ENCODE measurements at regions not wholly inside any gene's neighbourhood (a gene's known extent, or its start where the extent isn't known, plus 50 kb on each side); places are given as distances from the start of the nearest gene placed in this dataset.

GRCh38 chr20:39903806-39904465, 785.1 kb downstream of the MAFB start:
- no peak for TF ChIP-seq CTCF (IDR thresholded peaks at IDR 0.05)
- no peak overlapping the region for H3K27ac Mint-ChIP-seq
- H3K4me1 Mint-ChIP-seq (ENCODE audit: low read depth): no peaks in the 10 kb centered on the region
- ATAC-seq: no peak
- no peaks in the 10 kb centered on the region for H3K36me3 Mint-ChIP-seq (ENCODE audit: low read depth)
- ChIA-PET CTCF (no interaction called here), POLR2A (no interaction called here)
- H3K27me3 Mint-ChIP-seq: peaks cover 6% of the 10 kb centered on the region
- intact Hi-C loops (cut with micrococcal nuclease): no loop called here
- H3K4me3 Mint-ChIP-seq: no peak overlapping the region
- no peak for DNase-seq
- H3K9me3 Mint-ChIP-seq: no peaks in the 10 kb centered on the region

DNA sequence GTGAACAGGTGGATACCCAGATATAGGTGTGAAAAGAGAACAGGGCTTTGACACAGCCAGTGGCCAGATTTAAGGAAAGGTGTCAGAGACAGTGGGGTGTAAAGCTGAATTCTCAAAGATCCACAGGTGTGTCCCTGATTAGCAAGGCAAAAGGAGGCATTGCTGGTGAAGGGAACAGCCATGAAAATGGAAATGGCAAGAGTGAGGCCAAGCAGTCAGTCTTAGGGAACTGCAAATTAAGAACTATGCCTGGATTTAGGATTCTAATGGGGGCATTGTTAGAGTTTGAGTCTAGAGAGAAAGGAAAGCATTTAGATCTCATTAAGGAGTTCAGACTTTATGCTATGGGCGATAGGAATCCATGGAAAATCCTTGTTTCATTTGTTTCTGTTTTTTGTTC, 789.2 kb downstream of the MAFB start:
- Mint-ChIP-seq H3K4me3 (no peak overlapping the region), H3K27me3 (peaks cover 2% of the 10 kb centered on the region), H3K9me3 (no peaks in the 10 kb centered on the region), H3K4me1 (ENCODE audit: low read depth) (no peaks in the 10 kb centered on the region), H3K27ac (no peak overlapping the region), H3K36me3 (ENCODE audit: low read depth) (no peaks in the 10 kb centered on the region)
- TF ChIP-seq CTCF (IDR thresholded peaks at IDR 0.05): no peak
- intact Hi-C loops (cut with micrococcal nuclease): no loop called here
- no peak for DNase-seq
- ChIA-PET CTCF (no interaction called here), POLR2A (no interaction called here)
- no peak for ATAC-seq

DNA sequence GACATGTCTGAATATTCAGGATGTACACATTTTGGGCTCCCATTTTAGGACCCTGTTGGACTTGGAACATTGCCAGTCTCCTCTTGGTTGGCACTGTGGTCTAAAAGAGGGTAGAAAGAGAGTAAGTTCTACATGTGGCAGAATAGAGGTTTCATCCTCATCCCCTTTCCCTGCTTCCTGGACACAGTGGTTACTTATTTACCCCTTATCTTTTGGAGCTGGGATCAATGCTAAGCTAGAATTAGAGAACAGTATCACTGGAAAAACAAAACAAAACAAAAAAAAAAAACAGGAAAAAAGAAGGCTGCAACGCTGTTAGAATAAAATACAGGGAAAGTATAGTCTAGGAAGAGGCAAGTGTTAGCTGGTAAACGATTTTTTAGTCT, 790.6 kb downstream of the MAFB start:
- CTCF ChIA-PET: no interaction called here
- intact Hi-C loops (cut with micrococcal nuclease): no loop called here
- no peaks in the 10 kb centered on the region for H3K36me3 Mint-ChIP-seq (ENCODE audit: low read depth)
- H3K9me3 Mint-ChIP-seq: no peaks in the 10 kb centered on the region
- no peaks in the 10 kb centered on the region for H3K4me1 Mint-ChIP-seq (ENCODE audit: low read depth)
- H3K27me3 Mint-ChIP-seq: peaks cover 2% of the 10 kb centered on the region
- POLR2A ChIA-PET: no interaction called here
- ATAC-seq: no peak
- no peak for DNase-seq
- no peak for TF ChIP-seq CTCF (IDR thresholded peaks at IDR 0.05)
- H3K4me3 Mint-ChIP-seq: no peak overlapping the region
- H3K27ac Mint-ChIP-seq: no peak overlapping the region

- ATAC-seq: no peak
- H3K4me3 Mint-ChIP-seq: no peak overlapping the region
- DNase-seq: no peak
- H3K27ac Mint-ChIP-seq: no peak overlapping the region
- POLR2A ChIA-PET: no interaction called here
- H3K27me3 Mint-ChIP-seq: peaks cover 2% of the 10 kb centered on the region
- intact Hi-C loops (cut with micrococcal nuclease): no loop called here
- CTCF ChIA-PET: no interaction called here
- no peak for TF ChIP-seq CTCF (IDR thresholded peaks at IDR 0.05)
- H3K9me3 Mint-ChIP-seq: no peaks in the 10 kb centered on the region
- H3K4me1 Mint-ChIP-seq (ENCODE audit: low read depth): no peaks in the 10 kb centered on the region
- H3K36me3 Mint-ChIP-seq (ENCODE audit: low read depth): no peaks in the 10 kb centered on the region
Observed at GRCh38 chr20:39897781-39898466, 791.1 kb downstream of the MAFB start.

DNA sequence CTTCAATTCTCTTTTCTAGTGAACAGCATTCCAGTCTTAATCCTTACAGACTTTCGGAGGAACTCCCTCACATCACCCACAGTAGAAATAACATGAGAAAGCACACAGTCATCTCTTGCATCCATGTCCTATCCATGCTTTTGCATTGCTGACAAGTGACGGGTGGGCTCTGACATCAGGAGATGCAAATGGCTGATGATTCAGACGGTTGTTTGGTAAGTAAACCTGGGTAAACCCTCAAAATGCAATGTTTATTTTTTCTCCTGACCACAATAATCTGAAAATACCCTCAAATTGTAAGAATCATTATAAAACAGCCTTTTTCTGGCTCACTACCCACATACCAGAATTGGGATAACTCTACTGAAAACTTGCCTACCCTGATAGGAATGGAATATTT, 792.0 kb downstream of the MAFB start:
- ATAC-seq: no peak
- H3K4me1 Mint-ChIP-seq (ENCODE audit: low read depth): no peaks in the 10 kb centered on the region
- peaks cover 3% of the 10 kb centered on the region for H3K27me3 Mint-ChIP-seq
- DNase-seq: no peak
- no peak for TF ChIP-seq CTCF (IDR thresholded peaks at IDR 0.05)
- intact Hi-C loops (cut with micrococcal nuclease): no loop called here
- no peaks in the 10 kb centered on the region for H3K36me3 Mint-ChIP-seq (ENCODE audit: low read depth)
- peaks cover under 1% of the 10 kb centered on the region for H3K9me3 Mint-ChIP-seq
- ChIA-PET CTCF (no interaction called here), POLR2A (no interaction called here)
- H3K4me3 Mint-ChIP-seq: no peak overlapping the region
- no peak overlapping the region for H3K27ac Mint-ChIP-seq

Measured in activated CD8-positive, alpha-beta T cell treated with anti-CD3 and anti-CD28 coated beads for 36 hours (primary cell).